Lower leg skin (tissue), 4 donors: ENCODE measurements at regions not wholly inside any gene's neighbourhood (a gene's known extent, or its start where the extent isn't known, plus 50 kb on each side); places are given as distances from the start of the nearest gene placed in this dataset.

Experiments used
- DNase-seq, 2 donors: peaks; one replicate each; pipeline ENCODE4 v3.0.0-alpha.2; 2019; ENCODE audit warnings: low spot score in 2 of 2
- H3K4me3 ChIP-seq: fragments of 200-600 bp; sonication (generic); 2 replicates; pipeline ENCODE4 v1.5.1; 2017; ENCODE audit warnings: mild to moderate bottlenecking, low read depth; ENCODE audit not compliant: poor library complexity, severe bottlenecking
- POLR2A ChIP-seq, 2 donors: fragments of 450-650 bp; IDR thresholded peaks; one replicate each; pipeline ENCODE4 v1.6.1; 2016 to 2017; ENCODE audit warnings: antibody characterized with exemption in 2 of 2, mild to moderate bottlenecking in 1 of 2, moderate library complexity in 1 of 2
- WGBS, 2 donors: methylation state at CpG; one replicate each; pipeline ENCODE4 v1.1.5; 2018; 5-methylcytosine and 5-hydroxymethylcytosine counted together
- intact Hi-C: fragments of 100-400 bp; cut with DNase I; formaldehyde crosslinking; loops from one replicate; pipeline ENCODE4 v1.15.0; 2023; ENCODE audit warnings: low total_unique reads
- TF ChIP-seq, protein P1 (sequence below), 3 donors: fragments of 450-650 bp; IDR thresholded peaks; one replicate each; pipeline ENCODE4 v1.5.1; 2016; ENCODE audit warnings: antibody characterized with exemption in 3 of 3, mild to moderate bottlenecking in 3 of 3, moderate library complexity in 2 of 3

DNA sequence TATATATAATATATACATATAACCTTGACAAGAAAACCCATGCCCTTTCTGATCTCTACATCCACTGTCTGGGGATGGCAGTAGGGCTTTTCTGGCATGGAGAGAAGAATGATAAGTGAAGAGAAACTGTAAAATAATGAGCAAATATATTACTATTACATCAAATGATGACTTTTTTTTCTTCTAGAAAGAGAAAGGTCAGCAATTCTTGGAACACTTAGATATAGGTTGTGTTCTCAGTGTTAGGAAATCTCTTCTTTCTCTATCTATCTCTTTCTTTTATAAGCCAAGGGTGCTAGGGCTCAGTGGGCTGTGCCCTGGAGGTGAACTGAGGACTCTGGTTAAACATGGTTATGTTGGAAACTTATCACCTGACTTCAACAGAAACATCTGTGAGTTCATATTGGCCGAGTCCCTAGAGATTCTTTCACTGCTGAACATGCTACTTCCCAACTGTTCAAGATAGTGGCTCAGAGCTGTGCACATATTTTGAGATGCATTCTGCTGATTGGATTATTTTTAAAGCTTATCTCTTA is 265.1 kb downstream of the GBA3 start:
- H3K4me3 ChIP-seq = no peak overlapping the region
- DNase-seq = no peak
- intact Hi-C loops = no loop called here
- WGBS, 2 donors = 67% methylated on average over 1 of the region's 1 CpG
- TF ChIP-seq POLR2A (IDR thresholded peaks at IDR 0.05) = no peak
- TF ChIP-seq, protein P1, sequence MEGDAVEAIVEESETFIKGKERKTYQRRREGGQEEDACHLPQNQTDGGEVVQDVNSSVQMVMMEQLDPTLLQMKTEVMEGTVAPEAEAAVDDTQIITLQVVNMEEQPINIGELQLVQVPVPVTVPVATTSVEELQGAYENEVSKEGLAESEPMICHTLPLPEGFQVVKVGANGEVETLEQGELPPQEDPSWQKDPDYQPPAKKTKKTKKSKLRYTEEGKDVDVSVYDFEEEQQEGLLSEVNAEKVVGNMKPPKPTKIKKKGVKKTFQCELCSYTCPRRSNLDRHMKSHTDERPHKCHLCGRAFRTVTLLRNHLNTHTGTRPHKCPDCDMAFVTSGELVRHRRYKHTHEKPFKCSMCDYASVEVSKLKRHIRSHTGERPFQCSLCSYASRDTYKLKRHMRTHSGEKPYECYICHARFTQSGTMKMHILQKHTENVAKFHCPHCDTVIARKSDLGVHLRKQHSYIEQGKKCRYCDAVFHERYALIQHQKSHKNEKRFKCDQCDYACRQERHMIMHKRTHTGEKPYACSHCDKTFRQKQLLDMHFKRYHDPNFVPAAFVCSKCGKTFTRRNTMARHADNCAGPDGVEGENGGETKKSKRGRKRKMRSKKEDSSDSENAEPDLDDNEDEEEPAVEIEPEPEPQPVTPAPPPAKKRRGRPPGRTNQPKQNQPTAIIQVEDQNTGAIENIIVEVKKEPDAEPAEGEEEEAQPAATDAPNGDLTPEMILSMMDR (IDR thresholded peaks at IDR 0.05) = no peak

DNA sequence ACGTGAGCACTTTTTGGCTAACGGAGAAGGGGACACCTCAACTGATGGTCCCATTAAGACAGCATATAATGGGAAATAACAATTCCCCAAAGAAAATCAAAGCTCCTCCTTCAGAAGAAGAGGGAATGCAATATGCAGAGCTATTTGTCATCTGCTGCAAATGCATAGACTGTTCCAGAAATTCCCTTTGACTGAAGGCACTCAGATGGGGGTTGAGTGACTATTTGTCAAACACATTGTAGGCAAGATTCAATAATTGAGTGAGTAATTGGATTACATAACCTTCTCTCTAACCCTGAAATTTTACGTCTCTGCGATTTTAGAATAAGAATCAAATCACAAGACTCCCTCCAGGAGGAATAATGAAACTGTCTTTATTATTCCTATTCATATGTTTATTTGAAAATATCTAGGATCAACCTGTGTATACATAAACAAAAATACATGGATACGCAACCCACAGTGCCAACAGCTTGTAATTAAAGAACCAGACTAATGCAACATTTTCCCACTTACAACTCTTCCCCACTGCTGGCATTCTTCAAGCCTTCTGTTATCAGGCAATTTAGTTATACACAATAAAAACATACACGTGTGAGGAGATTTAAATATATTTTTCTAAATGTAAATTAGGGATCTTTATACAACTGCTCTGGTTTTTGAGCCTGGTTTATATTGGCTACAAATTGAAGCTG is 256.6 kb downstream of the GBA3 start:
- intact Hi-C loops = no loop called here
- TF ChIP-seq, protein P1 (IDR thresholded peaks at IDR 0.05) = no peak
- TF ChIP-seq POLR2A (IDR thresholded peaks at IDR 0.05) = no peak
- DNase-seq = no peak
- H3K4me3 ChIP-seq = no peak overlapping the region
- 76 to 83% methylated on average over 6 of the region's 6 CpGs for WGBS, 2 donors

DNA sequence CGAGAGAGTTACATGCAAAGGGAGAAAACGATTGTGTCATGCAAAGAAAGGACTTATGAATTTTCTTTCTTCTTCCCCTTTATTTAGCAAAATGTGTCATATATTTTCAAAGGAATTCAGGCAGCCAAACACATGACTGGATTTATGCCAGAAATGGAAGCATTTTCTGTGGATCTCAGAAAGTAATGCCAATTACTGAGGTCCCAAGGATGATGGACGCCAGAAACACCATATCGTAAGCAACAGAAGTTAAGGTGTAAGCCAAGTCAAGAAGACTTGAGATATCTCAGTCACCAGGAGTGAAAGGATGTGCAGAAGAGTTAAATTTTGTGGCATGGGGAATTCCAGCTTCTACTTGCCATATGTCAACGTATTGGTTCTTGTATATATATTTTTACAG is 255.1 kb downstream of the GBA3 start:
- DNase-seq = no peak
- no peak overlapping the region for H3K4me3 ChIP-seq
- 65 to 80% methylated on average over 5 of the region's 5 CpGs for WGBS, 2 donors
- intact Hi-C loops = no loop called here
- TF ChIP-seq, protein P1 (IDR thresholded peaks at IDR 0.05) = no peak
- no peak for TF ChIP-seq POLR2A (IDR thresholded peaks at IDR 0.05)

DNA sequence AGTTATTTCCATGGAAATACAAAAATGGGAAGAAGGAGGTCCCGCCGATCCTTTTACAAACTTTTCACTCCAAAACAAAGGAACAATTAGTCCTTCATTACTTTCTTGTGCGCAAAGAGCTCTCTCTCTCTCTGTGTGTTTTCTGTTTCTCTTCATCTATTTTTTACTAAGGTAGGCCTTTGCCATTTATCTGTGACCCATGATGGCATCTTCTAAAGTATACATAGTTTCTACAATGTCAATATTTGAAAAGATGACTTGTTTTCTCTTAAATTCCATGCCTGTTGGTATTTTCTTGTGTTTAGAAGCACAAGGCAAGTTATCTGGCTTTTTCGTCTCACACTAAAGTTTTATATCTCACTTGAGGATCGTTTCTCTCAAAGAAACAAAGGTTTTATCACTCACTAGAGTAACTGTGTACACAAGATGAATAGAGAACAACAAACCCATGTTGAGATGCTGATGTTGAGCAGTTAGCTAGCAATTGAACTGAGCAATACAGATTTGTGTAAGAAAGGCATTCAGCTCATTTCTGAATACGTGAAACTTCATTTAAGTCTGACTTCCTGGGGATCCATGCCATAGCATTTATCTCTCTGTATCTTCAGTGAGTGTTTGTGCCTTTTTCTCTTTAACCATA is 250.3 kb downstream of the GBA3 start:
- intact Hi-C loops = no loop called here
- 80 to 85% methylated on average over 6 of the region's 6 CpGs for WGBS, 2 donors

DNA sequence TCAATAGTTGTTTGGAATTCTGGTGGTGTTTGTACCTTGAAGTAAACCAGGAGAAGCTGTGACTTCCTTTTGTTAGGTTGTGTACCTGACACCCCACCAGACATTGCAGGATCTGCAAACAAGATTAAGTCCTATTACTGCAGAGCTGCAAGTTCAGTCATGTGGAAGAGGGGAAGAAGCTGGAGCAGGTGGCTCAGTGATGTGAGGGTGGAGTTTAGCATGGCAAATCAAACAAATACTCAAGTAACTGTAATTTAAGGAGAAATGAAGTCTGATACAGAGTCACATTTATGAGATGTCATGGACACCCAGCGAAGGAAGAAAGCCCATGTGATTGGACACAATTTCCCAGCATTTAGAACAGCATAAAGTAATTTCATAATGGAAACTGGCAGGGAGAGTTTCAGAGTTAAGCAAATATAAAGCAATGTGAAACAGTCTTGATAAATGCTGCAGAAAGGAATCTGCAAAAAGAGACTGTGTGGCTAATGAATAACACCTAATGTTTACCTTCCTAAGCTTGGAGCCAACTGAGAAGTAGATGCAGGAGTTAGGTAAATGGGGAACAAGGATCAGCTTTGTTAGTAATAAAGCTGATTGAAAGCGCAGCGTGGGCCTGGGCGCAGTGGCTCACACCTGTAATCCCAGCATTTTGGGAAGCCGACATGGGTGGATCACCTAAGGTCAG is 249.1 kb downstream of the GBA3 start:
- DNase-seq = no peak
- intact Hi-C loops = no loop called here

More for the DNA sequence above, 250.3 kb downstream of the GBA3 start:
- no peak for DNase-seq
- no peak overlapping the region for H3K4me3 ChIP-seq
- TF ChIP-seq POLR2A (IDR thresholded peaks at IDR 0.05) = no peak
- TF ChIP-seq, protein P1 (IDR thresholded peaks at IDR 0.05) = no peak

More for the DNA sequence above, 249.1 kb downstream of the GBA3 start:
- no peak overlapping the region for H3K4me3 ChIP-seq
- WGBS, 2 donors = 86 to 88% methylated on average over 5 of the region's 5 CpGs
- TF ChIP-seq, protein P1 (IDR thresholded peaks at IDR 0.05) = no peak
- no peak for TF ChIP-seq POLR2A (IDR thresholded peaks at IDR 0.05)
